ENCODE measurements at regions not wholly inside any gene's neighbourhood (a gene's known extent, or its start where the extent isn't known, plus 50 kb on each side); places are given as distances from the start of the nearest gene placed in this dataset.

- no peak for DNase-seq
- Histone ChIP-seq H3K4me1 (peaks cover 13% of the 10 kb centered on the region), H3K4me3 (no peak overlapping the region), H3K9me3 (no peaks in the 10 kb centered on the region), H3K36me3 (no peaks in the 10 kb centered on the region), H3K27me3 (ENCODE audit: low read depth) (no peaks in the 10 kb centered on the region), H3K27ac (no peak overlapping the region)
- intact Hi-C loops (cut with DNase I): no loop called here
- TF ChIP-seq CTCF (IDR thresholded peaks at IDR 0.05): no peak
- ATAC-seq: no peak
Observed at GRCh38 chr7:50208378-50208982, 96.0 kb upstream of the IKZF1 start.

GRCh38 chr7:50207686-50208255 lies 96.7 kb upstream of the IKZF1 start:
- TF ChIP-seq CTCF (IDR thresholded peaks at IDR 0.05): no peak
- H3K4me3 ChIP-seq: no peak overlapping the region
- H3K27ac ChIP-seq: no peak overlapping the region
- peaks cover 13% of the 10 kb centered on the region for H3K4me1 ChIP-seq
- ATAC-seq (peak; percentile 57 to 58), DNase-seq (peak; percentile 79)
- H3K27me3 ChIP-seq (ENCODE audit: low read depth): no peaks in the 10 kb centered on the region
- no peaks in the 10 kb centered on the region for H3K36me3 ChIP-seq
- intact Hi-C loops (cut with DNase I): no loop called here
- H3K9me3 ChIP-seq: no peaks in the 10 kb centered on the region

GRCh38 chr7:50207251-50207564 lies 97.3 kb upstream of the IKZF1 start:
- H3K4me1 ChIP-seq: peaks cover 13% of the 10 kb centered on the region
- no peak for ATAC-seq
- no peaks in the 10 kb centered on the region for H3K9me3 ChIP-seq
- intact Hi-C loops (cut with DNase I): no loop called here
- no peak for DNase-seq
- H3K27me3 ChIP-seq (ENCODE audit: low read depth): no peaks in the 10 kb centered on the region
- H3K27ac ChIP-seq: no peak overlapping the region
- H3K4me3 ChIP-seq: no peak overlapping the region
- H3K36me3 ChIP-seq: no peaks in the 10 kb centered on the region
- no peak for TF ChIP-seq CTCF (IDR thresholded peaks at IDR 0.05)

- Histone ChIP-seq H3K36me3 (no peaks in the 10 kb centered on the region), H3K27me3 (ENCODE audit: low read depth) (no peaks in the 10 kb centered on the region), H3K9me3 (no peaks in the 10 kb centered on the region), H3K4me1 (peaks cover 13% of the 10 kb centered on the region), H3K27ac (no peak overlapping the region), H3K4me3 (no peak overlapping the region)
- ATAC-seq (peak; percentile 37 to 61), DNase-seq (peak; percentile 59)
- TF ChIP-seq CTCF (IDR thresholded peaks at IDR 0.05): no peak
- intact Hi-C loops (cut with DNase I): no loop called here
Observed at GRCh38 chr7:50206453-50207250, 97.9 kb upstream of the IKZF1 start.

GRCh38 chr7:50205011-50205410 lies 99.5 kb upstream of the IKZF1 start:
- no peaks in the 10 kb centered on the region for H3K9me3 ChIP-seq
- TF ChIP-seq CTCF (IDR thresholded peaks at IDR 0.05): no peak
- no peaks in the 10 kb centered on the region for H3K36me3 ChIP-seq
- no peak for ATAC-seq
- intact Hi-C loops (cut with DNase I): no loop called here
- no peak overlapping the region for H3K4me3 ChIP-seq
- H3K27me3 ChIP-seq (ENCODE audit: low read depth): no peaks in the 10 kb centered on the region
- DNase-seq: no peak
- peaks cover 13% of the 10 kb centered on the region for H3K4me1 ChIP-seq
- H3K27ac ChIP-seq: no peak overlapping the region

Measured in lower lobe of right lung (tissue), 2 donors.